ENCODE measurements at regions not wholly inside any gene's neighbourhood (a gene's known extent, or its start where the extent isn't known, plus 50 kb on each side); places are given as distances from the start of the nearest gene placed in this dataset.

DNA sequence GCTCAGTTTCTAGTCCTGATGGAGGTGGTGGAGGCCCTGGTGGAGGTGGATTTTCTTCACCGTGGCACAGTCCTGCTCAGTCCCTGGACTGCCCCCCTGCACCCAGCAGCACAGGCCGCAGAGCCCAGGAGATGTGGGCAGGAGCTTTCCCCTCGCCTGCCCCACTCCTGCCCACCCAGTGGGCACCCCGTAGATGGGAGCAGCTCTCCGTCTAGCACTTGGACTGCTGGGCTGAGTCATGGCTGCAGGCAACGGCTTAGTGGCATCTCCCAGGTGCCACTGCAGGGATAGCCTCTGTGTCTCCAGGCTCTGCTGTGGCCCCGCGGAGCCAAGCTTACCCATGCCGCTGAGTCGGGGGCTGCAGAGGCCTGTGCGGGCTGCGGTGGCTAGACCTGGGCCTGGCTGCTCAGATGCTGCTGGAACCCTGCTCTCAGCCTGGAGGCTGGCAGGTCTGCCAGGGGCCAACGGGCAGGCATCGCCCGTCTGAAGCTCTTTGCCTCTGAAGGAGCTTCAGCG, 92.3 kb upstream of the CTDP1 start:
- TF ChIP-seq, protein P1, sequence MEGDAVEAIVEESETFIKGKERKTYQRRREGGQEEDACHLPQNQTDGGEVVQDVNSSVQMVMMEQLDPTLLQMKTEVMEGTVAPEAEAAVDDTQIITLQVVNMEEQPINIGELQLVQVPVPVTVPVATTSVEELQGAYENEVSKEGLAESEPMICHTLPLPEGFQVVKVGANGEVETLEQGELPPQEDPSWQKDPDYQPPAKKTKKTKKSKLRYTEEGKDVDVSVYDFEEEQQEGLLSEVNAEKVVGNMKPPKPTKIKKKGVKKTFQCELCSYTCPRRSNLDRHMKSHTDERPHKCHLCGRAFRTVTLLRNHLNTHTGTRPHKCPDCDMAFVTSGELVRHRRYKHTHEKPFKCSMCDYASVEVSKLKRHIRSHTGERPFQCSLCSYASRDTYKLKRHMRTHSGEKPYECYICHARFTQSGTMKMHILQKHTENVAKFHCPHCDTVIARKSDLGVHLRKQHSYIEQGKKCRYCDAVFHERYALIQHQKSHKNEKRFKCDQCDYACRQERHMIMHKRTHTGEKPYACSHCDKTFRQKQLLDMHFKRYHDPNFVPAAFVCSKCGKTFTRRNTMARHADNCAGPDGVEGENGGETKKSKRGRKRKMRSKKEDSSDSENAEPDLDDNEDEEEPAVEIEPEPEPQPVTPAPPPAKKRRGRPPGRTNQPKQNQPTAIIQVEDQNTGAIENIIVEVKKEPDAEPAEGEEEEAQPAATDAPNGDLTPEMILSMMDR (IDR thresholded peaks at IDR 0.05), result no peak
- no peak for TF ChIP-seq POLR2A (IDR thresholded peaks at IDR 0.05)

Data from lower leg skin (tissue), 3 donors.